BE2C (cell line): ENCODE measurements at regions not wholly inside any gene's neighbourhood (a gene's known extent, or its start where the extent isn't known, plus 50 kb on each side); places are given as distances from the start of the nearest gene placed in this dataset.

Experiments used
- DNase-seq: peaks from one replicate; pipeline ENCODE4 v3.0.0-alpha.2; 2020
- H3K27me3 ChIP-seq: fragments of 250-450 bp; sonication (Bioruptor Pico); 2 replicates; pipeline ENCODE4 v1.5.1; 2020; ENCODE audit warnings: mild to moderate bottlenecking
- H3K36me3 ChIP-seq: fragments of 250-450 bp; sonication (Bioruptor Pico); 2 replicates; pipeline ENCODE4 v1.5.1; 2020; ENCODE audit warnings: mild to moderate bottlenecking
- H3K4me1 ChIP-seq: fragments of 250-450 bp; sonication (Bioruptor Pico); 2 replicates; pipeline ENCODE4 v1.5.1; 2020
- H3K4me3 ChIP-seq: 2 replicates; pipeline ENCODE4 v1.5.1; 2011; ENCODE audit warnings: low read depth, low read length
- H3K9me3 ChIP-seq: fragments of 250-450 bp; sonication (Bioruptor Pico); 2 replicates; pipeline ENCODE4 v1.5.1; 2020
- CTCF ChIP-seq: IDR thresholded peaks from 2 replicates; pipeline ENCODE4 v1.5.1; 2012; ENCODE audit warnings: mild to moderate bottlenecking, low read depth, low read length

- H3K4me3 ChIP-seq, result no peak overlapping the region
- no peaks in the 10 kb centered on the region for H3K4me1 ChIP-seq
- no peak for TF ChIP-seq CTCF
- peak; percentile 2 for DNase-seq
- H3K27me3 ChIP-seq, result no peaks in the 10 kb centered on the region
- H3K9me3 ChIP-seq, result no peaks in the 10 kb centered on the region
- H3K36me3 ChIP-seq, result no peaks in the 10 kb centered on the region
Measured at GRCh38 chr12:34393086-34393820, 371.0 kb downstream of the ALG10 start.

DNA sequence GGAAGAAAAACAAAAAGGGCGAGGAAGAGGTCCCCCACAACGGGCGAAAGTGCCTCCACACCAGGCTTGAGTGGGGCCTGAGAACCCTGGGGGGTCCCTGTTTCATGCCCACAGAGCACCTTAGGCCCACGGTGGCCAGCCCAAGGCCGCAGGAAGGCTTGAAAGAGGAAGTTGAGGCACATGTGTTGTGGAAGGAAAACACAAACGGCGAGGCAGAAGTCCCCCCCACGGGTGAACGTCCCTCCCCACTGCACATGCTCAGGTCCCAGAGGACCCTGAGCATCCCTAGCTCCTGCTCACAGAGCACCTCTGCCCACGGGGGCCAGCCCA, 371.5 kb downstream of the ALG10 start:
- H3K4me3 ChIP-seq, result no peak overlapping the region
- H3K36me3 ChIP-seq, result no peaks in the 10 kb centered on the region
- peak; percentile 3 for DNase-seq
- H3K27me3 ChIP-seq, result no peaks in the 10 kb centered on the region
- H3K9me3 ChIP-seq, result no peaks in the 10 kb centered on the region
- no peaks in the 10 kb centered on the region for H3K4me1 ChIP-seq
- TF ChIP-seq CTCF, result no peak

DNA sequence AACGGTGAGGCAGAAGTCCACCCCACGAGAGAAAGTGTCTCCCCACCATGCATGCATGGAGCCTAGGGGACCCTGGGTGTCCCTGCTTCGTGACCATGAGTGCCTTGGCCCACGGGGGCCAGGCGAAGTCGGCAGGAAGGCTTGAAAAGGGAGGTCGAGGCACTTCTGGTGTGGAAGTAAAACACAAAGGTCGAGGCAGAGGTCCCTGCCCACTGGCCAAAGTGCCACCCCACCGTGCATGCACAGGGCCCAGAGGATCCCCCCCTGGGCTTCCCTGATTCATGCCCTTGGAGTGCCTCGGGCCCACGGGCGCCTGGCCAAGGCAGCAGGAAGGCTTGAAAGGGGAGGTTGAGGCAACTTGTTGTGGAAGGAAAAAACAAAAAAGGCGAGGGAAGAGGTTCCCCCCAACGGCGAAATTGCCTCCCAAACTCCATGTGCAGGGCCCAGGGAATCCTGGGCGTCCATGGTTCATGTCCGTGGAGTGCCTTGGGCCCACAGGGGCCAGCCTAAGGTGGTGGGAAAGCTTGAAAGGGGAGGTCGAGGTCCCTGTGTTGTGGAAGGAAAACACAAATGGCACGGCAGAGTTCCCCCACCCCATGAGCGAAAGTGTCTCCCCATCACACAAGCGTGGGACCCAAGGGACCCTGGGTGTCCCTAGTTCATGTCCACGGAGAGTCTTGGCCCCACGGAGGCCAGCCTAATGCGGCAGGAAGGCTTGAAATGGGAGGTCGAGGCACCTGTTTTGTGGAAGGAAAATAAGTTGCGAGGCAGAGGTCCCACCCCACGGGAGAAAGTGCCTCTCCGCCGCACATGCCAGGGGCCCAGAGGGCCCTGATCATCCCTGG, 372.1 kb downstream of the ALG10 start:
- no peak overlapping the region for H3K4me3 ChIP-seq
- H3K36me3 ChIP-seq, result no peaks in the 10 kb centered on the region
- no peak for TF ChIP-seq CTCF
- no peaks in the 10 kb centered on the region for H3K4me1 ChIP-seq
- H3K9me3 ChIP-seq, result no peaks in the 10 kb centered on the region; the same call in 1 of the 2 replicates
- DNase-seq, result peak; percentile 1
- no peaks in the 10 kb centered on the region for H3K27me3 ChIP-seq

GRCh38 chr12:34395056-34396005, 373.0 kb downstream of the ALG10 start:
- peak; percentile 1 for DNase-seq
- TF ChIP-seq CTCF, result no peak
- H3K4me1 ChIP-seq, result no peaks in the 10 kb centered on the region
- H3K9me3 ChIP-seq, result no peaks in the 10 kb centered on the region; the same call in 1 of the 2 replicates
- no peaks in the 10 kb centered on the region for H3K27me3 ChIP-seq
- no peaks in the 10 kb centered on the region for H3K36me3 ChIP-seq
- H3K4me3 ChIP-seq, result no peak overlapping the region

DNA sequence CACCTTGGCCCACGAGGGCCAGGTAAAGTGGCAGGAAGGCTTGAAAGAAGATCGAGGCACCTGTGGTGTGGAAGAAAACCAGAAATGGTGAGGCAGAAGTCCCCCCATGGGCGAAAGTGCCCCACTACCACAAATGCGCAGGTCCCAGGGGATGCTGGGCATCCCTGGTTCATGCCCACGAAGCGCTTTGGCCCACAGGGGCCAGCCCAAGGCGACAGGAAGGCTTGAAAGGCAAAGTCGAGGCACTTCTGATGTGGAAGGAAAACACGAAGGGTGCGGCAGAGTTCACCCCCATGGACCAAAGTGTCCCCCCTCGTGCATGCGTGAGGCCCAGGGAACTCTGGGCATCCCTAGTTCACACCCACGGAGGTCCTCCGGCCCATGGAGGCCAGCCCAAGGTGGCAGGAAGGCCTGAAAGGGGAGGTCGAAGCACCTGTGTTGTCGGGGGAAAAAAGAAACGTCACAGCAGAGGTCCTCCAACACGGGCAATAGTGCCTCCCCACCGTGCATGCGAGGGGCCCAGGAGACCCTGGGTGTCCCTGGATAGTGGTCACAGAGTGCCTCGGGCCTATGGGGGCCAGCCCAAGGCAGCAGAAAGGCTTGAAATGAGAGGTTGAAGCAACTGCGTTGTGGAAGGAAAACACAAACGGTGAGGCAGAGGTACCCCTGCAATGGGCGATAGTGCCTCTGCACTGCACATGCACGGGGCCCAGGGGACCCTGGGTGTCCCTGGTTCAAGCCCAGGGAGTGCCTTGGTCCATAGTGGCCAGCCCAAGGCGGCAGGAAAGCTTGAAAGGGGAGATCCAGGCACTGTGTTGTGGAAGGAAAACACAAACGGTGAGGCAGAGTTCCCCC, 373.9 kb downstream of the ALG10 start:
- Histone ChIP-seq H3K36me3 (no peaks in the 10 kb centered on the region), H3K4me3 (no peak overlapping the region), H3K27me3 (no peaks in the 10 kb centered on the region), H3K4me1 (no peaks in the 10 kb centered on the region), H3K9me3 (no peaks in the 10 kb centered on the region; the same call in 1 of the 2 replicates)
- DNase-seq, result peak; percentile 2
- TF ChIP-seq CTCF, result no peak
